ENCODE measurements at regions not wholly inside any gene's neighbourhood (a gene's known extent, or its start where the extent isn't known, plus 50 kb on each side); places are given as distances from the start of the nearest gene placed in this dataset.

DNA sequence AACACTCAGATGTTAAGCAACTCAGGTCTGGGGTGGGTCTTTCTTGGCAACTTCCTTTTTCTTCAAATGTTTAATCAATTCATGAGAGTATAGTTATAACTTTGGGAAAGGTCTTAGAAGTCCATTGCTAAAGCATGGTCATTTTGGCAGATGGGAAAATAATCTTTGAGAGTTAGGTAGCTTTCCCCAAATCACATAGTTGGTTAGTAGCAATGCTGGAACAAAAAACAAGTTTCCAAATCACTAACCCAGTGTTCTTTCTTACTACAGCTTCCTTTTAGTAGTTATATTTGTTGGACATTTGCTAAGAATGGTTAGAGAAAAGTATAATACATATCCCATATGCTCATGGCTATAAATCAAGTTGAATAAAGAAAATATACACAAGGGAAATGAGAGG is 185.2 kb upstream of the SLC14A2 start:
- DNase-seq (ENCODE audit: low read depth in 2 of 2), result no peak

DNA sequence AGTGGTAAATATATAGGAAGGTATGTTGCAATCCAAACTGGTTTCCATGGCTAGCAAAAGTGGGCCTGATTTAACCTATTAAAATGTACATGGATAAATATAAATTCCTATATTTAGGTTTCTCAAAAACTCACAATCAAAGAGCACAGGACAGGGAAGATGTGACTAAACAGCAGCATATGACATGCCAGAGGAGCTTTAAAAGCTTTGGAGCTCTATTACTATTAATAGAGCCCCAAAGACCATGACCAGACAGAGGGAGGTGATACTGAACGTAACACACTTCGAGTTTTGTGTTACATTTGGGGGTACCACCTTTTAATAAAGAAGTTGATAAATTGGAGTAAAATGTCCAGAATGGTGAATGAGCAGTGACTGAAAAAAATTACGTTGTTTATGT is 179.5 kb upstream of the SLC14A2 start:
- no peak for DNase-seq (ENCODE audit: low read depth in 2 of 2)

DNA sequence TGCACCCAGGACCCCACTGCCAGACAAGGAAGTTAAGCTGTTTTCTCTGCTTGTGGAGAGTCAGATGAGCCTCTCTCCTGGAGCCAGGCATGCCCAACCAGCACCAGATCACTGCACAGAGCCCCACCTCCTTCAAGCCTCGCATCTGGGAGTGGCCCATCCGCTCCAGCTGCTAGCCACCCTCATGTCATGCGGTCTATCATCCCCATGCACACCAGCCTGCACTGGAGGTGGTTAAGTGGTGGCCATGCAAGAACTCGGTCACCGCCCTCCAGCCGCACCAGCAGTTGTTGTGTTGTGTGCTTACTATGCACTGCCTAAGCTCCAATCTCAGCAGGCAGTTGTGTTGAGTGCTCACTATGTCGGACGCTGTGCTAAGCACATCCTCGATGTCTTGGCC is 177.9 kb upstream of the SLC14A2 start:
- no peak for DNase-seq (ENCODE audit: low read depth in 2 of 2)

DNA sequence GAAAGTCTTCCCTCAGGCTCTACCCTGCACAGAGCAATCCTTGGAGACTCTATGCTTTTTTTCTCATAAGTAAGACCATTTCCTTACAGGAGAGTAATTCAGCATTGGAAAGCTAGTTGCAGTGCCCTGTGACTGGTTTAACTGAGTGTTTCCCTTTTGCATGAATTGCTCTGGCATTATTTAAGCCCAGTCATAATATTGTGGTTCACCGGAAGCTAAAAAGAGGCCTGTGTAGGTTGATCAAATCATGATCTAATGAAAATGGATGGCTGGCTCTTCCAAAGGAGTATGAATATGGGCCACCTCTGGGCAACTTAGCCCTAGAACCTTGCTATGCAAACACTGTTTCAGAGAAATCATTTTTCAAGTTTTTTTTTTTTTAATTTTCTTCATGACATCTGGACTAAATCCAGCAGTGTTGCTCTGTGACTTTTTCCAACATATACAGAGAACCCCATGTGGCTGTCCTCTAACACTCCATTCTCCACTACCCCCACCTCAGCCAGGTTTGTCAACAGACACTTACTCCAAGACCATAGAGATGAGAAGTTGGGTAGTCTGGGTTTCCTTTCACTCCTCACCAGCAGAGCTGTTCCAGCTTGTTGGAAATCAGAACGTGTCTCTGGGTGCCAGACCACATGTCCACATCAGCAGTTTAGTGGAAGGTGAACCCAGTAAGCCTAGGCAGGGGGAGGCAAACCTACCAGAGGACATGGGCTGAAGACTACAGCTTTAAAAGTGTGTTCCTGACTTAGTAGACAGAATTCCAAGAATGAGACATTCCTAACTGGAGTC is 175.2 kb upstream of the SLC14A2 start:
- DNase-seq (ENCODE audit: low read depth in 2 of 2), result no peak

DNA sequence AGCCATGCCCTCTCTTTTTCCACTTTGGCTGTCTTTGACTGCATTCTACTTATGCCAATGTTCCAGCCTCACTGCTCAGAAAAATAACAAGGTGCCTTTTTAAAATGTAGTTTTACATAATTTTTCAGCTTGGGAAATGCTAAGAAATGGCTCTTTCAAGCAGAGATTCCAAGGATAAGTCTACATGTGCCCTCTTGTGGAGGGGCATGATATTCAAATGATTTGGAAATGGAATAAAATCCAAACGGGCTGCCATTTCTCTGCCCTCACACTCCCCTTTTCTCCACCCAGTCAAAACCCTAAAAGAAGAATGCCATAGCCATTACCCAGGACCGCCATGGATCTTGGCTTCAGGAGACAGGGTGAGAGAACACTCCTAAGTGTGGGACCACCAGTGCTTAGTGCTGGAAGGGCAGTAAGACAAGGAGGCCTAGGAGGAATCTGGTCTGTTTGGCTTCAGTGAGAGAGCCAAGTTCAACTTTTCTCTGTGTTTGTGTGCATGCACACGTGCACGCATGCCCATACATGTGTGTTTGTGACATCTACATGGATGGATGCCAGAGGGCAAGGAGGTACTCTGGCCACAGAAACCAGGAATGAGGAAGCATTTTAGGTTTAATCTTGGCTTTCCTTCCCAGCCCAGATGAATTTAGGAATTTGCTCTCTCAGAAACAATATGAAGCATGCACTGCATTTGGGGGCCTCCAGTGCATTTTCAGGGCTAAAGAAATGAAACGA is 174.0 kb upstream of the SLC14A2 start:
- DNase-seq (ENCODE audit: low read depth in 2 of 2), result no peak

DNA sequence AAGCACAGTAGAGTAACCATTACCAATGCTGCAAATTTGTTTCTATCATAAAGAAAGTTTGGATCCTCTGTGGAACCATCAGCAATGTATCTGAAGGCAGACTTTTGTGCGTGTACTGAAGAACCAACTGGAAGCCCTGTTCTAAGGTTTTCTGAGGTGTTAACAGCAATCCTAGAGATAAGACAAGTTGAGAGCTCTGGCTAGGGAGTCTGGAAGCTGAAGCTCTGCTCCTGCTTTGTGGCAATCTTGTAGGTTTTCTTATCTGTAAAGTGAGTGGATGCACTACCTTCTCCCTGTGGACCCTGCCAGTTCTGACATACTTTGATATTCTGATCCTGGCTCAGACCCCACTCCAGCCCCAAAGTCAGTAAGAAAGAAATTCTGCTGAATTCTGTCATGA is 171.2 kb upstream of the SLC14A2 start:
- DNase-seq (ENCODE audit: low read depth in 2 of 2), result no peak

DNA sequence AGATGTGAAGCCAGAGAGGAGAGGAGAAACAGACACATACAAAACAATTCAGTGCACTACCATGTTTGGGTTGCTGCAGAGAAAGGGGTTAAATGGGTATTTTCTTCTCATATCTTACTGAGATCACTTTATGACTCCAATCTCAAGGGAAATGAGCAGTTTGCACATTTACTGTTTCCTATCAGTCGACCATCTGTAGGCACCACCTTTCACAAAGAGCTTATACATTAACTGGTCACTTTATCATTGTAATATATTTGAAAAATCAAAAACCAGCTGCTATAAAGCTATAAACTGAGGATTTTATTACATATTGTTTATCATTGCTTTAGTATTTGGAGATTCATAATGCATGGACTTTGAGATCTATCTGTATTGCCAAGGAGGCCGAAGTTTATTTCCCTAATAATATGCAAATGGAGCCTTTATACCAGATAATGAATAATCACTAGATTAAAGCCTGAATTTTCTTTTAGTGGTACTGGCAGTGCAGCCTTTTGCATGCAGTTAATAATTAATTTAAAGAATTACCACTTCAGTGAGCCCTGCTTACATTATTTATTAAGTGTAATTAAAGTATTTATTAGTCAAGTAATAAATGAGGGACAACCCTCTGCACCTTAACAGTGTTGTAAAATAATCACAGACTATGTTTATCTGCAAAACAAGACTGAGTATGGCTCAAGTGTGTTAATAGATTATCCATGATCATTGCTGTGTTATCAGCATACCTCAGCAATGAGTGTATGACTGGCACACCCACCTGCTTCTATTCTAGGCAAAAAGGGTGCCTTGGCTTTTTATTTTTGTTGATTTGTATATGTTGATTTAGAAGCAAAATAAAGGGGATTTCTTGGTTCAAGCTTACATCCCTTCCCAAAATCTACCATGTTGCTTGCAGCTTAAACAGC is 167.7 kb upstream of the SLC14A2 start:
- no peak for DNase-seq (ENCODE audit: low read depth in 2 of 2)

DNA sequence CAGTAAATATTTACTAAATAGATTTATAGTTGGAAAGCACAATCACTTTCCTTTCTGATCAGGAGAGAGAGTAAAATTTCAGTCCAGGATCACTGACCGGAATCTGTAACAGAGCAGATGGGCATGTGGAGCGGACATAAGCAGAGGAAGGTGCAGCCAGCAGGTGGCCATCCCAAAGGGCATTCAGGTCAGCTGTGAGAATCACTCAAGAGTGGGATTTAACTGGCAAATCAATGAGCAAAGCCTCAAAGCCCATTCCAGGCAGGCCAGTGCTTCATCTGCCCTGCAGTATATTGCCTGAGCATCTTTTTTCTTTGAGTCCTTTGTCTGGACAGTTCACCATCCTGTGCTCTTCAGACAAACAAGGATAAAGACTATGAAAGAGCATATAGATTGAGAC is 166.4 kb upstream of the SLC14A2 start:
- no peak for DNase-seq (ENCODE audit: low read depth in 2 of 2)

DNA sequence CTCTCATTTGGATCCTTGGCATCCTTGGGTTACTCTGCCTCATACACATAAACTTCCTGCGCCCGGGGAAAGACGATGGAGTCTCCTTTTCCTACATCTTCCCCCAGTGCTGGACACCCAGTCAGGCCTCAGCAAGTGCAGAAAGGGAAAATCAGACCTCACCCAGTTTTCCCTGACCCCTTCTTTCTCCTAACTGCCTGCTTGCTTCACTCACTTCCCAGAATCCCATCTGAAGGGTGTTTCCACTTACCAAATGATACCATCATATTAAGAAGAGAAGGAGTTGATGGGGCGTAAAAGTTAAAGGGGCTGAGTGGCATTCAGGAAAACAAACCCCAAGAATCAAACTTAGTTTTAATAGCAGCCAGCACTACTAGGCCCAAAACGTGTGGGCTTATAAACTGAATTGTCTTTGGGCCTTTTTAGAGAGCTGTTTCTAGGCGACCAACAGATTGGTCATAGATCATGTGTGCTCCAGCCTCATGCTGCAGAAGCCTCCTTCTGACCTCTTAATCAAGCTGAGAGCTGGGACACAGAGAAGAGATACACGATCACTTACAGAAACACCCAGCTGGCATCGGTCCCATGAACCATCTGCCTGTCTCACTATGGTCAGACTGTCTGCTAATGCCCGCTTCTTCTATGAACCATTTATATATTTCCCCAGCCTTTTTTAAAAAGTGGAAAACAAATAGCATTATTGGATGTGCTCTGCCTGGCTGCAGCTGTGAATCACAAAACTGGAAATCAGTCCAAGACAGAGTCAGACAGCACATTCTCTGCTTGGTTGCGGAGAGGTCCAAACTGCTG is 165.7 kb upstream of the SLC14A2 start:
- DNase-seq (ENCODE audit: low read depth in 2 of 2), result peak; percentile 8 to 10

DNA sequence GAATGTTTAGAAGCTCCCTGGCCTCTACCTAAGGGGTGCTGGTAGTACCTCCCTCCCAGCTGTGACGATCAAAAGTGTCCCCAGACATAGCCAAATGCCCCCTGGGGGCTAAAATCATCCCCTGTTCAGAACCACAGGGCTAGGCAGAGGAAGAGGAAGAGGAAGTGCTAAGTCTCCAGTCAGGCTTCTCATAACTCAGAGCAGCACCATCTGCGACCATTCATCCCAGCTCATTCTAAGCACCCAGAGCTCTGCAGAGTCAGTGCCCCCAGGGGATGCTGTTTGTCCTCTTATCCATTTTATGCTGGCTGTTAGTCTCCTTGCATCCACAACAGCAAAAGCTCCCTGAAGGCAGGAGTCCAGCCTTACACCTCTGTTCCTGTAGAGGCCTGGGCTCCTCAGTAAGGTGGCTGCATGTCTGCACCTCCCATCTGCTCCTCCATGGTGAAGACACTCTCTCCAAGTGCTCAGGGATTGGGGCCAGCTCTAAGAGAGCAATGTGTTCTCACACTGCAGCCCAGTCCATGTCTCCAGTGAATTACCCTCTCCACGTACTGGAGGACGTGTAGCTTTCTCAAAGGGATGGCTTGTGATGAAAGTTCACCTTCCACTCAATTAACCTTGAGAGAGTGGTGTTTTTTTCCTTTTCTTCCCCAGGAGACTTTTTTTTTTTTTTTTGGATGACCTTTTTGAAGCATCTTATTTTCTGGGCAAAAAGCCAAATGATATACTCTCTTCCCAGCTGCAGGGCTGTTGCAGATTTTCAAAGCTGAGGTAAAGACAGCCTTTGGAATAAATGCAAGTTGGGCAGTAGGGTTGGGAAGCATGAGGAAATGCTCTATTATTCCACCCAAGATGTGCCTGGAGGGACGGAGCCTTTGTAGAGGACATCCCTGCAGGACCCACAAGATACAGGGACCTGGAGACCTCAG is 158.9 kb upstream of the SLC14A2 start:
- DNase-seq (ENCODE audit: low read depth in 2 of 2), result no peak

DNA sequence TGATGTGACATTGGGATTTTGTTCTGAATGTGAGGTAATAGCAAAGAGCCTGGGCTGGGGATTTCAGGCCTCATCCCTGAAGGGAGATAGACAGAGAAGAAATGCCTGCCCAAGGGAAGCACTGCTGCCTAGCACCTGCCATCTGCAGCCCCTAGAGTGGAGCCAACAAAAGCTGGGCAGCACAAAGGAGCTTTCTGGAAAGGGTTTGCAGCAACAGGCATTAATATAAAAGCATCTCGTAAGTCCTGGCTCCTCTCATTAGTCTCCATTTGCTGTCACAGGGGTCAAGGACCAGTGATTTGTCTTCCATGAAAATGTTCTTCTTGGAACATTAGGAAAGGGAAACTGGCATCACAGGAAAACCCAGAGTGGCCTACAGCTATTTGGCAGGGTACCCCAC is 157.2 kb upstream of the SLC14A2 start:
- no peak for DNase-seq (ENCODE audit: low read depth in 2 of 2)

DNA sequence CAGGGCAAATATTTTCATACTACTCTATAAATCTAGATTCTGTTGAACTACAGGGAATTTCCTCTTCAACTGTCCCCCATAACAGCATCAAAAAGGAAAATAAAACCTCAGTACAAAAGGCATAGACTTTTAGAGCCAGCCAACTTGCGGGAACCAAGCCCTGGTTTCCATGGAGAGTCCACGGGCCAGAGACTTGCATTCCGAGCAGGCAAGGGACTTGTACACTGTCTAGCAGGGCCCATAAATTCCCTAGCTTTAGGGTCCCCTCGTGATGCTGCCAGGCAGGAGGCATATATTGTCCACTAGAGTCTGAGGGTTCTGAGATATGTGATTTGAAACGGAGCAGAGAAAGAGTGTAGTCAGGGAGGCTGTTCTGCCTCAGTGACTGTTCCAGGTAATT is 153.1 kb upstream of the SLC14A2 start:
- DNase-seq (ENCODE audit: low read depth in 2 of 2), result no peak

DNA sequence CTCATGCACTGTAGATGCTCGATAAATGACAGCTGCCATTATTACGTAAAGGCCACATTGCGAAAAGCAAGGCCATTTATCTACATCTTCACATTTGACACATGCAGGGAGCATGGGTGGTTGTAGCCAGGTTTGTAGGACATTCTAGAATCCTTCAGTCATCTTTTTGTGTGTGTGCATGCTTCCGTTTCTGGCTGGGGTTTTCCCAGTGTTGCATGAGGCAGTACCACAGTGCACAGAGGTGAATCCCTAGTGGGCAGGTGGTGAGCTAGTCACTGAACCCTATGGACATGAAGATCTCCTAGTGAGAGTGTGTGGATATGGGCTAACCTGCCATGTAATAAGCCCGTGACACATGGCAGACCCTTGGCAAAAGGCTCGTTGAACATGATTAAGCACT is 151.8 kb upstream of the SLC14A2 start:
- DNase-seq (ENCODE audit: low read depth in 2 of 2), result no peak

DNA sequence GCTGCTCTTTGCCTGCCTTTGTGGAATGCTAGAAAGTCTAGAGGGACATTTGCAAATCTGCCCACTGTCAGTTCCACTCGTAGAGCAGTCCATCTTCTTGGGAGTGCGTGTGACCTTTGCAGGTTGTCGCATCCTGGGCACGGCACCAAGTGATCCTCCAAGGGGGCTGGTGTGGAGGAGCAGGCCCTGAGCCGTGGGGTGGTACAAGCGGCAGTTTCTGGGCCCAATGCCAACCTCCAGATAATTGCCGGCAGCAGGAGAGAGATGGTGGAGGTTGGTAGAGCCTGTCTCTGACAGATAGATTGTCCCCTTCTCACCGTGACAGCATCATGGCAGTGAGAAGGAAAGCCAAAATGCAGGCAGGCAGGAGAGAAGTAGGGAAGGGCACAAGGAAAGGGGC is 150.7 kb upstream of the SLC14A2 start:
- no peak for DNase-seq (ENCODE audit: low read depth in 2 of 2)

DNA sequence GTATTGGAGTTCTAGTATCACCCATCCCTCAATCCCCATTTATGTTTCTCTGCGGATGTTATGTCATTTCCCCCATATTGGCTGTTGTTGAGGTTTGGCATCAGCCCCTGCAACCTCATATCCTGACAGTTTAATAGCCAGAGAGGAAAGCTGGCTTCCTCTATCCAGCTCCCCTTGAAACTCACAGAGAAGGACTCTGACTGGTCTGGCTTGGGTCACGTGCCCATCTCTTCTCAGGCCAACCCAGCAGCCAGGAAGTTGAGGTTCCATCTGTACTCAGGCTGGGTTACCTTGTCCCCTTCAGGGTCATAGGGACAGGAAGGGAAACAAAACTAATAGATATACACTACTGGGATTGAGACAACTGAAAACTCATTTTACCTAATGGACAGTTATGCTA is 148.0 kb upstream of the SLC14A2 start:
- DNase-seq (ENCODE audit: low read depth in 2 of 2), result no peak

DNA sequence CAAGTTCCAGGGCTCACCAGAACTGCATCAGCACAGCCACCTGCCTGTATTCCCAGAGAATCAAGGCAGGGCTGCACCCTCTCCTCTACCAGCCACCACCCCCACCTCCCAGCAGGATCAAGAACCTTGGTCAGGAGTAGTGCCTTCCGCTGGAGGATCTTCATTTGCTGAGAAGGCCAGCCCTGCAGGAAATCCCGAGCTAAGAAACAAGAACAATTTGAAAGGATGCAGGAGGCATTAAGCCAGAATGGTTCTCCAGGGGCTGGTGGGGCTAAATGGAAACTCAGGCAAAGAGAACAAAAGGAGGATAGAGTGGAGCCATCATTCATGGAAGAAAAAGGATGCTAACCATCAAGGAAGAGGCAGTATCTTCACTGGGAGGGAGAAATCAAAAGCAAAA is 147.3 kb upstream of the SLC14A2 start:
- no peak for DNase-seq (ENCODE audit: low read depth in 2 of 2)

DNA sequence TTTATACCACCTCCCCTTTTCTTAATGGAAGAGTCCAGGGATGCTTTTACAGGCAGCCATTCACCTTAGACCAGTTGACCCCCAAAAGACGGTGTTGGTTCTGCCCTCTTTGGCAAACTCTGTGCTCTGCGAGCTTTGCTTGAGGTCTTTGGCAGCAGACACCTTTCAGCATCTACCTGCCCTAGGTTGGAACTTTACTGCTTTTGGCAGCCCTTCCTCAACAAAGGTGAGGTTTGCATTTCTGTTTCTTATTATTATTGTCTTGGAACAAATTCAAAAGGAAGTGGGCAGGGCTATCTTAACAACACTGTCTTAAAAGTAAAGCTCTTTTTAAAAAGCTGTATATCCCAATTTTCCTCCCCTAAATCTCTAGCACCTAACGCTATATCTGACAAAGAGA is 136.4 kb upstream of the SLC14A2 start:
- no peak for DNase-seq (ENCODE audit: low read depth in 2 of 2)

DNA sequence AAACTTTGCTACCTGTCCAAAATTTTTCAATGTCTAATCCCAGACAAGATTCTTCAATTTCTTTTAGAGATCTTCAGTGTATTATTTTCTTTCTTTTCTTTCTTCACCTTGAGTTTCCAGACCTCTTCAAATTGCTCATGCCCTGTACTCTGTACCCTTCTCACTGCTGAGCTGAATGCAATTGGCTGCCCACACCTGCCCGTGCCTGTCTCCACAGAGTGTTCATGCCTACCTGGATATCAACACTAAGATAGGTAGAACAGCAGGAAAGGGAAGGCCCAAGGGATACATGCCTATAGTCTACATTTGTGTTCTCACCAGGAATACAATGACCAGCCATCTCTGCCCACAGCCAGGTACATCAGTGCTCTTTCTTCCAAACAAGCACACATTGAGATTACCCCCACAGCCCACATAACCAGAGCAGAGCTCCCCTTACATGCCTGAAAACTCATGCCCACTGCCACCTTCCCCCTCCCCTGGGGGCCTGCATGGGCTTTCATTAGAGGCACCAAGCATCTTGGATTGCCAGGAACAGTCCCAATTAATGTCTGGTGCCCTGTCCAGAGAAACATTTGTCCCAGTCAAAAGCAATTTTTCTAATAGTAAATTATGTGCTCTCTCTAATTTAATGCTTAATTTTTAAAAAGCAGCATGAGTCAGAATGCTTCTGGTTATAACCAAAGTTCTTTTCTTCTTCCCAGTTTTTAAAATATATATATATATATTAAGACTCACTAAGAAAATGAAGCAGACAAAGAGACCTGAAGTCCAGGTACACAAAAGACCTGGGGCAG is 134.9 kb upstream of the SLC14A2 start:
- DNase-seq (ENCODE audit: low read depth in 2 of 2), result no peak

DNA sequence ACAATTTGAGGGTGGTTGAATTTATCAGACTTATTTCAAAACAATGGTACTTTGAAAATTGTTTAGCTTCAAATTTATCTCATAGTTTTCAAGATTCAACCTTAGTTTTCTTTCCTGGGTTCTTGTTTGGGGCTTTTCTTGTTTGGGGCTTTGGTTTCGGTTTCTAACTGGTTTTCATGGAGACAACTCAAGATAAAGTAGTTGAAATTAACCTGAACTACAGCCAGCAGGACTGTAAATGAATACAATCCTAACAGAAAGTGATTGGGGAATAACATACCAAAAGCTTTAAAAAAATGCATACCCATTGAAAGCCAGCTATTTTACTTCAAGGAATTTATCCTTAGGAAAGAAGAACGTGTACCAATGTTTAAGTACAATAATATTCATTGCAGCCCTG is 133.5 kb upstream of the SLC14A2 start:
- no peak for DNase-seq (ENCODE audit: low read depth in 2 of 2)

DNA sequence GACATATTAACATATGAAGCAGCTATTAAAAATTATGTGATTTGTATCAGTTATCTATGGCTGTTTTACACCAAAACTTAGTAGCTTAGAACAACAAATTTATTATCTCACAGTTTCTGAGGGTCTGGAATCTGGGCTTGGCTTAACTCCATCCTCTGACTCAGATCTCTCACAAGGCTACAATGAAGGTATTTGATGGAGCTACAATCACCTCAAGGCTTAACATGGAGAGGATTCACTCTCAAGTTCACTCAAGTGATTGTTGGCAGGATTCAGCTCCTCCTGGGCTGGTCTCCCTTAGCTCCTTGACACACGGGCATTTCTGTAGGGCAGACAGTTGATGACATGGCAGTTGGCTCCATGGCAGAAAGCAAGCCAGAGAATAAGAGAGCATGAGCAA is 133.0 kb upstream of the SLC14A2 start:
- DNase-seq (ENCODE audit: low read depth in 2 of 2), result peak in 1 of 2 experiments; percentile 2

All from fibroblast of skin of left biceps (primary cell).